SIG-M5 treated with dmso at 0.1 percent for 504 hours (cell line): ENCODE measurements at regions not wholly inside any gene's neighbourhood (a gene's known extent, or its start where the extent isn't known, plus 50 kb on each side); places are given as distances from the start of the nearest gene placed in this dataset.

Source experiments
- DNase-seq: peaks from one replicate; lab custom pipeline; 2025; ENCODE audit not compliant: unreplicated experiment; lab: John Stamatoyannopoulos, UW

- peak; percentile 19 for DNase-seq
Observed at GRCh38 chr4:167290678-167291077, 56.4 kb upstream of the SPOCK3 start.

DNA sequence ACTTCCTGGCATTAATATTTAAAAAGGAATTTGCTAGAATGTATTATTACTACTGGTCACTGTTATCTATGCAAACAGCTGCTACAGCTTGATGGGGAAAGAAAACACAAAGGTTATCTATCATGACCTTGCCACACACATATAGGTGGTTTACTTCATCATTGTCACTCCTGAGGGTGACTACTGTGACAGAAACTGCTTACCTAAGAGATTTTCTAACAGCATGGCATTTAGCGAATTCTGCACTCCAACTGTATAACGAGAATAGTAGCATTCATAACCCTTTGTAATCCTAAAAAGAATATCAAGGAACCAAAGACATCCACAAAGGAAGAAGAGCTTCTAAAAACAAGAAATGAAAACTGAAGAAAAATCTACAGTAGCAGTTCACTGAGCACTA is 74.6 kb upstream of the SPOCK3 start:
- DNase-seq: no peak

GRCh38 chr4:167321299-167321698 is 87.0 kb upstream of the SPOCK3 start:
- DNase-seq: no peak

DNA sequence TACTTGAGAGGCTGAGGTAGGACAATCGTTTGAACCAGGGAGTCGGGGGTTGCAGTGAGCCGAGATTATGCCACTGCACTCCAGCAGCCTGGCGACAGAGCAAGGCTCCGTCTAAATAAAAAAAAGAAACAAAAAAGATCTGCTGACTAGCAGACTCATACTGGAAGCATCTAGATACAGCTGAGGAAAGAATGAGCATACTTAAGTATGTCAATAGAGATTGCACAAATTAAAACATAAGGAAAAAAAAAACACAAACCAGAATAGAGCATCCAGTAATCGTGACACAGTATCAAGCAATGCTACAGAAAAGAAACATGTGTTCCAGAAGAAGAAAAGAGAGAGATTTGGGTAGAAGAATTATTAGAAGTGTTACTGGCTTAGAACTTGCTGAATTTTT is 105.5 kb upstream of the SPOCK3 start:
- DNase-seq: no peak

DNA sequence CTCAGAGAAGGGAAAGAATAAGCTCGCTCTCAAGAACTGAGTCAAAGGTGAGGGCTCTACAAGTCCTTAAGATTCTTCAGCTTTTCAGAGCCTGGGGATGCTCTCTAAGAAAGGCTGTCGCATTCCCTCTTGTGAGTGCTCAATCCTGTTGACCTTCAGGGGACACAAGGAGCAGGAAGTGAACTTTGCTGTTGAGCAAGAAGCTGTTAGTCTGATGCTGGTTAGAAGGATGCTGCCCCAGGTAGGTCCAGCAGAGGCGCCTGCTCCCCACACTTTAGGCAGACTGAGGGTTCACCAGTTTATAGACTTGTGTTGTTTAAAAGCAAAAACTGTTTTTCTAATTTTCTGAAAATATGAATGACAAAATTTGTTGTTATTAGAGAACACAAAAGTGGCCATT is 125.4 kb upstream of the SPOCK3 start:
- no peak for DNase-seq

- DNase-seq: no peak
Observed at GRCh38 chr4:167379076-167379835, 145.0 kb upstream of the SPOCK3 start.

DNA sequence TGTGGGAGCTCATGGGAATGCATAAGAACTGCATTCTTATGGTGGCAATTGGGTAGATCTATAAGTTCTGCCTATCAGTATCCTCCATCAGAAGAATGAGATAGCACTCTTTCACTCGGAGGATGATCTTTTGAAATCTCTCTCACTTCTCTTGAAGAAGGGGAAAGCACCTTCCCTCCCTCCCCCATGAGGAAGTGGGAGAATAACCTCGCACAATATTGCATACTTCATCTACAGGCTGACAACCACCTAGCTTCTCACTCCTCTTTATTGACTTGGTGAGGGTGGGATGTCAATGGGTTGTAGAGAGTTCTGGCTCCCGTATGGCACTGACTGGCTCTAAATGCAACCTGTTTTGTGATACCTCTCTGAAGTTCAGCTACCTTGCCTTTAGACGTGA is 146.7 kb upstream of the SPOCK3 start:
- no peak for DNase-seq

DNA sequence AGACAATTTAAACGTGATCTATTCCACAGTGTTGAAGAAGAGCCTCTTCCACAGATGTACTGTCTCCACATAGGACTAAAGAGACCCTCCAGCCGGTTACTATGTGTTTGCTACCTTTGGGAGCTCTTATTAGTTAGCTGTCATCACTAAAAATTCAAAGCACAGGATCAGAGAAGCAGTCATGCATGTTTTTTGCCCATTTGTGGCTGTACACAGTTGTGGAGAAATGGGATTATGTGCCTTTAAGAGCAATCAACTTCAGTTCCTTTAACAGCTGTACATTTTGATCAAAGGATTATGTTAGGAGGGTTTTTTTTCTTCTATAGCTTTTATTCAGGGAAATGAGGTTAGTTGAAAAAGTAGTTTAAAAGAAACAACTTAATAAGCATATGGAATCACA is 149.0 kb upstream of the SPOCK3 start:
- no peak for DNase-seq

DNA sequence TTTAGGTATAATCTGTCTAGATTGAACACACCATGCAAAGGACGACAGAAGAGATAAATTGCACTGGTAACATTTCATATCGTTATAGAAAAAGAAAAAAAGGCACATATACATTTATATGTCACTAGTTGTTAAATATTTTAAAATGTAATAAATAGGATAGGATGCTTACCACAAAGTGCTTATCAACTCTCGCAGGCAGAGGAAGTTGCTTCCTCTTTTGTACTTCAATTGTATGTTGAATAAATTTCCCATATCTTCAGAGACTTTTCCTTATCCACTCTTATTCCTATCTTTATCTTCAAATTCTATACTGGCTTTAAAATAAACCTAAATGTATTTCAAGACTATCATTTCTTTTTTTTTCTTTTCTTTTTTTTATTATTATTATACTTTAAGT is 163.3 kb upstream of the SPOCK3 start:
- no peak for DNase-seq

DNA sequence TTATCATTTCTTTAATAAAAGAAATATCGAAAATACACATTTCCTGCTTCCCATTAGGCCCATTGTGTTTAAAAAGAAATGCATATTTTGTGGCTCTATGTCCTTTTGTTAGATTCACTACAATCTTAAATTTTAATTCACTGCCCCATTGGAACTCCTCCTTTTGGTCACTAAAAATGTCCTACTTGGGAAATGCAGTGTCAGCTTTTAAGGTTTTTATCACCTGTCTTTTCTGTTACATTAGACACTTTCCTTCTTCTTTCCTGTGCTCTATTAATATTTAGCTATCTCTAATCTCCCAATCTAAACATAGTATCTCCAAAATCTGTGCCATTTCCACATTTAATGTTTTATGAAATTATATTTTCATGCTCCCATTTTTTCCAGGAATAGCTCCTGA is 164.9 kb upstream of the SPOCK3 start:
- no peak for DNase-seq

DNA sequence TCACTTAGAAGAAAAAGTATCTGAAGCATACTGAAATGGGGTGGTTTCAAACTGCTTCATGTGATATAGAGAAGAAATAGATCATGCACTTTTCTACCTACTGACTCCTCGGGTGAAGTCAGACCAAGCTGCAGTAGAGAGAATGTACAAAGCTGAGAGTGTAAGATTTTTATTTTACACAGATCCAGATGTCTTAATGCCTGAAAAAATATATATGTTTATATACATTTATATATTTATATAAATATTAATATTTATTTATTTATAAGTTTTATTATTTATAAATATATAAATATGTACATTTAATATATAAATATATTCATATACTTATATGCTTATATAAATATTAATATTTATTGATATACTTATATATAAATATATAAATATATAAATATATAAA is 171.9 kb upstream of the SPOCK3 start:
- DNase-seq: no peak

DNA sequence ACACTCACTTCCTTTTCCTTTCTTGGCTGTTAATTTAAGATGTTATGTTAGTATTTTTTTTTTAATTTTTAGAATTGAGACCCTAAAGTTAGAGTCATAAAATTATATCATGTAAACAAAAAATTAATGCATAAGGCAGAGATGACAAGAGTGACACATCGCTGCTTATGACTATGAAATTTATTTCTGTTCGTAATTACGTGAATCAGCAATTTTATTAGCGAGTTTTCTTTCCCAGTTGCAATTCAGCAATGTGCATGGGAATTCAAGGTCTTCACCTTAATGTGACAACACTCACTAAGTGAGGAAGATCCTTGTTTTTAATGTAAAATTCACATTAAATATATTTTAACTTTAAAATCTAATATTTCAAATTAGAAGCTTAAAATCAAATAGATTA is 181.2 kb upstream of the SPOCK3 start:
- no peak for DNase-seq

- DNase-seq: no peak
Observed at GRCh38 chr4:167419468-167420140, 185.3 kb upstream of the SPOCK3 start.

DNA sequence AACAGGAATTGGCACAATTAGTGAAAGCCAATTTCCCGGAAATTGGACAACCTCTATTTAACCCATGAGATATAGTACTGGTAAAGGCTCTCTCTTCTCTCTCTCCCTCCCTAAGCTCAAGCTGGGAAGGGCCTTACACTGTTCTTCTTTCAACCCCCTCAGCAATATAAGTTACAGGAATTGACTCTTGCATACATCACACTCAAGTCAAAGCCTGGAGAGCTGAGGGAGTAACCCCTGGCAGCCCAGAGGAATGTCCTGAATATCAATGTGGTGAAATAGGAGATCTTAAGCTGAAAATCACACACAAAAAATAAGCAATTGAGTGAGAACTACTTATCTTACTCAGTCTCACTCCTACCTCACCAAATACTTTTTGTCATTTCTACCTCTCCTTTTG is 186.9 kb upstream of the SPOCK3 start:
- no peak for DNase-seq

GRCh38 chr4:167424341-167425256 is 190.3 kb upstream of the SPOCK3 start:
- no peak for DNase-seq

DNA sequence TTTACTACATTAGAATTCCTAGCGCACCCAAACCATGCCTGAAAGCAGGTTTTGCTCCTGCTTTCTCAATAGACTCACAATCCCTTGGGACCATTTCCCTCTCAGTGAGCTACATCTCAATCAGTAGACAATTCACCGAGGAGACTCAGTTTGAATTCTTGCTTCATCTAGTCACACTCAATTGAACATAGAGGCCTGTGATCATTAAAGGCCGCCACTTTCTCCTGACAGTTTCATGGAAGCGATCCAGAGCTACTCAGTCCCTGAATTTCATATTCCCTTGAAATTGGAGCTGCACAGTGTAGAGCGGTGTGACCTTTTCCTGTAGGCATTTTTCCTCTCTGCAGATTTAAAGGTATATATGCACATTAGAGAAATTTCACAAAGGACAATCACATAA is 193.9 kb upstream of the SPOCK3 start:
- no peak for DNase-seq

DNA sequence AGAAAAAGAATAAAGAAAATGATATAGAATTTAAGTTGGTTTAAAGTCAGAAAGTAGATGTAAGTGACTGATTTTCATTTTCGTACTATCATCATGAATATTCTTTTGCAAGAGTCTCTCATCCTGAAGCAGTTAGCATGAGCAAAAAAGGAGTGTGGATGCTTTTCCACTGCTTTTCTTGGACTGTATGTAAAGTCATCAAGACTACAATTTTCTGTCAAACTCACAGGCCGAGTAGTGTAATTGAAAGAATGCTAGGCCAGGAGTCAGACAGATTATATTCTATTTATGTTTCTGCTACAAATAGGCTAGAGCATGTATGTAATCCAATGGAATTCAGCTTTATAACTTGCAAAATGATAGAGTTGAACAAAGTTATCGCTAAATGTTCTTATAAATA is 197.1 kb upstream of the SPOCK3 start:
- no peak for DNase-seq

GRCh38 chr4:167435786-167436185 is 201.5 kb upstream of the SPOCK3 start:
- DNase-seq: no peak

DNA sequence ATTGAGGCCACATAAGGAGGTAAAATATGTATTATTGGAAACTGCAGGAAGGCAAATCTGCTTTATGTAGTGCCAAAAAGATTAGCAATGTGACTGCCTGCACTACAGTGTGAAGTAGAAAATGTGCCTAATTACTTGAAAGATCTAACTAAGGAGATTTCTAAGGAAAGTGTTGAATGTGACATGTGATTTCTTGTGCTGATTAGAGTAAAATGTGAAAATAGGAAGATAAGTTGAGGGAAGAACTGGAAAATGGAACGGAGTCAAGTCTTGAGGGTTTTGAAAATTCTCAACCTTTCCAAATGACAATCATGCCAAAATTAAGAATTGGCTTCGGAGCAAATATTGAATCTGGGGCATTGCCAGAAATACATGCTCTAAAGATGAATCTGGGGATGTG is 209.5 kb upstream of the SPOCK3 start:
- no peak for DNase-seq

DNA sequence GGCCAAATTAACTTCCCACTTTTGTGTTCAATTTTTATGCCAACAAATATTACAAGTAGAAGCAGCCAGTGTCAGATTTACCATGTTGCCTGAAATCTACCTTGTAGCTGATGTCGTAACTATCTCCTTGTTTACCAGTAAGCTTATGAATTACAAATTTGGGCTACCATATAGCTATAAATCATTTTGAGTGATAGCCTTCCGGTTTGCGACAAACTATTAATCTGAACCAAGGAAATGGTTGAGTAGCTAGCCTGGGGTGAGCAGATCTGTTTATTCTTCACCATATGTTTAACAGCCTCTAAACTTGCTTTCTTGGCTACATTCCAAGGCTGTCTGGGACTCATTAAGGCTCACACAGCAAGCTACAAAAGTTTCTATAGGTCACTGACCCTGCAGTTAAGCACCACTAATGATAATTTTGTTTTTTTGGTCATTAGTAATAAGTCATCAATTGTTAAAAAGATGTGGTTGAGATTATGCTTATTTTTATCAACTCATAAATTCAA is 218.7 kb upstream of the SPOCK3 start:
- DNase-seq: no peak

GRCh38 chr4:167456619-167457018 is 222.3 kb upstream of the SPOCK3 start:
- DNase-seq: no peak

GRCh38 chr4:167469436-167469835 is 235.1 kb upstream of the SPOCK3 start:
- DNase-seq: no peak
